ENCODE measurements at regions not wholly inside any gene's neighbourhood (a gene's known extent, or its start where the extent isn't known, plus 50 kb on each side); places are given as distances from the start of the nearest gene placed in this dataset.

DNA sequence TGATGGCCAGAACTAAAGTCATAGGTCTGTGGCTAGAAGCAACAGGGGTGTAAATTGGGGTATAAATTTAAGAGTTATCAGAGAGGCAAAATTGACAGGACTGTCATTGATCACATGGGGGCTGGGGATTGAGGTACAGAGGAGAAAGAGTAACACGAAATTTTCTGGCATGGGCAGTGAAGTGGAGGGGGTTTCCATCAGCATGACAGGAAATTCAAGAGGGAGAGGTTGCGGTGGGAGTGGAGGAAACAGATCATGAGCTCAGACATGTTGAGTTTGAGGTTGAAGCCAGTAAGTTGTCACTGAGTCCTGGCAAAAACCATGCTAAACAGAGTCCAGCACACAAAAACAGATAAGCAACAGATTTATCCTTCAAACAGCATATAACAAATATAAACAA, 192.1 kb upstream of the TSC22D1 start:
- TF ChIP-seq EP300 (IDR thresholded peaks at IDR 0.05; ENCODE audit: low read depth in 2 of 2, low read length in 2 of 2) (no peak), EP300 (CRISPR knock-in tag; IDR thresholded peaks at IDR 0.05; ENCODE audit: borderline replicate concordance) (no peak), SIN3A (IDR thresholded peaks at IDR 0.05; ENCODE audit: borderline replicate concordance, low read depth, low read length) (no peak), ZNF432 (CRISPR knock-in tag; IDR thresholded peaks at IDR 0.05; ENCODE audit: borderline replicate concordance) (no peak), POLR2AphosphoS5 (IDR thresholded peaks at IDR 0.05; ENCODE audit: low read depth, low read length) (no peak), MLX (CRISPR knock-in tag; IDR thresholded peaks at IDR 0.05) (no peak), ARID2 (CRISPR knock-in tag; IDR thresholded peaks at IDR 0.05; ENCODE audit: borderline replicate concordance) (no peak)
